ENCODE measurements at regions not wholly inside any gene's neighbourhood (a gene's known extent, or its start where the extent isn't known, plus 50 kb on each side); places are given as distances from the start of the nearest gene placed in this dataset.

GRCh38 chr22:49604732-49605302, 222.9 kb downstream of the BRD1 start:
- peaks cover 14% of the 10 kb centered on the region for H3K9me3 Mint-ChIP-seq
- no peaks in the 10 kb centered on the region for H3K4me1 Mint-ChIP-seq
- H3K27ac Mint-ChIP-seq = no peak overlapping the region
- H3K36me3 Mint-ChIP-seq = peaks cover 34% of the 10 kb centered on the region
- no peak for DNase-seq (ENCODE audit: low spot score in 2 of 2)
- no peaks in the 10 kb centered on the region for H3K27me3 Mint-ChIP-seq
- ATAC-seq (ENCODE audit: low read depth) = no peak
- H3K4me3 Mint-ChIP-seq = no peak overlapping the region

- peaks cover 14% of the 10 kb centered on the region for H3K9me3 Mint-ChIP-seq
- peaks cover 30% of the 10 kb centered on the region for H3K36me3 Mint-ChIP-seq
- no peak overlapping the region for H3K27ac Mint-ChIP-seq
- no peaks in the 10 kb centered on the region for H3K4me1 Mint-ChIP-seq
- no peak overlapping the region for H3K4me3 Mint-ChIP-seq
- no peak for ATAC-seq (ENCODE audit: low read depth)
- no peaks in the 10 kb centered on the region for H3K27me3 Mint-ChIP-seq
- DNase-seq (ENCODE audit: low spot score in 2 of 2) = no peak
Measured at GRCh38 chr22:49603016-49603415, 224.7 kb downstream of the BRD1 start.

- DNase-seq (ENCODE audit: low spot score in 2 of 2) = no peak
- H3K9me3 Mint-ChIP-seq = peaks cover 14% of the 10 kb centered on the region
- H3K27me3 Mint-ChIP-seq = no peaks in the 10 kb centered on the region
- ATAC-seq (ENCODE audit: low read depth) = no peak
- H3K36me3 Mint-ChIP-seq = peaks cover 25% of the 10 kb centered on the region
- no peaks in the 10 kb centered on the region for H3K4me1 Mint-ChIP-seq
- no peak overlapping the region for H3K27ac Mint-ChIP-seq
- no peak overlapping the region for H3K4me3 Mint-ChIP-seq
Measured at GRCh38 chr22:49602481-49602880, 225.2 kb downstream of the BRD1 start.

GRCh38 chr22:49601614-49602321, 225.9 kb downstream of the BRD1 start:
- Mint-ChIP-seq H3K9me3 (peaks cover 11% of the 10 kb centered on the region), H3K27ac (no peak overlapping the region), H3K27me3 (no peaks in the 10 kb centered on the region), H3K4me3 (no peak overlapping the region), H3K36me3 (peaks cover 21% of the 10 kb centered on the region), H3K4me1 (no peaks in the 10 kb centered on the region)
- no peak for DNase-seq (ENCODE audit: low spot score in 2 of 2)
- no peak for ATAC-seq (ENCODE audit: low read depth)

- H3K9me3 Mint-ChIP-seq = peaks cover 11% of the 10 kb centered on the region
- no peak for ATAC-seq (ENCODE audit: low read depth)
- no peak overlapping the region for H3K27ac Mint-ChIP-seq
- no peak overlapping the region for H3K4me3 Mint-ChIP-seq
- H3K4me1 Mint-ChIP-seq = no peaks in the 10 kb centered on the region
- no peak for DNase-seq (ENCODE audit: low spot score in 2 of 2)
- H3K36me3 Mint-ChIP-seq = peaks cover 21% of the 10 kb centered on the region
- H3K27me3 Mint-ChIP-seq = no peaks in the 10 kb centered on the region
Measured at GRCh38 chr22:49600891-49601431, 226.7 kb downstream of the BRD1 start.

GRCh38 chr22:49600468-49600867, 227.2 kb downstream of the BRD1 start:
- H3K27me3 Mint-ChIP-seq = no peaks in the 10 kb centered on the region
- H3K27ac Mint-ChIP-seq = no peak overlapping the region
- no peak for DNase-seq (ENCODE audit: low spot score in 2 of 2)
- H3K4me1 Mint-ChIP-seq = no peaks in the 10 kb centered on the region
- peaks cover 11% of the 10 kb centered on the region for H3K9me3 Mint-ChIP-seq
- H3K36me3 Mint-ChIP-seq = peaks cover 20% of the 10 kb centered on the region
- ATAC-seq (ENCODE audit: low read depth) = no peak
- H3K4me3 Mint-ChIP-seq = no peak overlapping the region

- no peak overlapping the region for H3K27ac Mint-ChIP-seq
- no peaks in the 10 kb centered on the region for H3K27me3 Mint-ChIP-seq
- ATAC-seq (ENCODE audit: low read depth) (no peak), DNase-seq (ENCODE audit: low spot score in 2 of 2) (no peak)
- H3K4me3 Mint-ChIP-seq = no peak overlapping the region
- H3K4me1 Mint-ChIP-seq = no peaks in the 10 kb centered on the region
- H3K9me3 Mint-ChIP-seq = peaks cover 6% of the 10 kb centered on the region
- H3K36me3 Mint-ChIP-seq = peaks cover 15% of the 10 kb centered on the region
Measured at GRCh38 chr22:49599691-49600455, 227.8 kb downstream of the BRD1 start.

- no peaks in the 10 kb centered on the region for H3K27me3 Mint-ChIP-seq
- peaks cover 1% of the 10 kb centered on the region for H3K9me3 Mint-ChIP-seq
- ATAC-seq (ENCODE audit: low read depth) (no peak), DNase-seq (ENCODE audit: low spot score in 2 of 2) (no peak)
- no peaks in the 10 kb centered on the region for H3K4me1 Mint-ChIP-seq
- H3K4me3 Mint-ChIP-seq = no peak overlapping the region
- no peak overlapping the region for H3K27ac Mint-ChIP-seq
- H3K36me3 Mint-ChIP-seq = peaks cover 10% of the 10 kb centered on the region
Measured at GRCh38 chr22:49599039-49599438, 228.6 kb downstream of the BRD1 start.

GRCh38 chr22:49598338-49598737, 229.3 kb downstream of the BRD1 start:
- Mint-ChIP-seq H3K27me3 (no peaks in the 10 kb centered on the region), H3K36me3 (peaks cover 4% of the 10 kb centered on the region), H3K9me3 (no peaks in the 10 kb centered on the region), H3K27ac (no peak overlapping the region), H3K4me3 (no peak overlapping the region), H3K4me1 (no peaks in the 10 kb centered on the region)
- ATAC-seq (ENCODE audit: low read depth) = no peak
- DNase-seq (ENCODE audit: low spot score in 2 of 2) = no peak

GRCh38 chr22:49597428-49598039, 230.1 kb downstream of the BRD1 start:
- Mint-ChIP-seq H3K4me3 (no peak overlapping the region), H3K27me3 (no peaks in the 10 kb centered on the region), H3K36me3 (peaks cover 1% of the 10 kb centered on the region), H3K9me3 (no peaks in the 10 kb centered on the region), H3K27ac (no peak overlapping the region), H3K4me1 (no peaks in the 10 kb centered on the region)
- no peak for ATAC-seq (ENCODE audit: low read depth)
- no peak for DNase-seq (ENCODE audit: low spot score in 2 of 2)

GRCh38 chr22:49595465-49596078, 232.1 kb downstream of the BRD1 start:
- Mint-ChIP-seq H3K9me3 (no peaks in the 10 kb centered on the region), H3K36me3 (peaks cover 1% of the 10 kb centered on the region), H3K27ac (no peak overlapping the region), H3K4me1 (peaks cover 3% of the 10 kb centered on the region), H3K27me3 (no peaks in the 10 kb centered on the region), H3K4me3 (no peak overlapping the region)
- DNase-seq (ENCODE audit: low spot score in 2 of 2) = no peak
- no peak for ATAC-seq (ENCODE audit: low read depth)

GRCh38 chr22:49594078-49594477, 233.6 kb downstream of the BRD1 start:
- Mint-ChIP-seq H3K36me3 (peaks cover 1% of the 10 kb centered on the region), H3K4me3 (no peak overlapping the region), H3K9me3 (no peaks in the 10 kb centered on the region), H3K27me3 (no peaks in the 10 kb centered on the region), H3K27ac (no peak overlapping the region), H3K4me1 (peaks cover 3% of the 10 kb centered on the region)
- ATAC-seq (ENCODE audit: low read depth) (no peak), DNase-seq (ENCODE audit: low spot score in 2 of 2) (no peak)

GRCh38 chr22:49593509-49593908, 234.2 kb downstream of the BRD1 start:
- Mint-ChIP-seq H3K36me3 (peaks cover 1% of the 10 kb centered on the region), H3K27me3 (no peaks in the 10 kb centered on the region), H3K9me3 (no peaks in the 10 kb centered on the region), H3K4me1 (peaks cover 3% of the 10 kb centered on the region), H3K4me3 (no peak overlapping the region), H3K27ac (no peak overlapping the region)
- ATAC-seq (ENCODE audit: low read depth) = no peak
- no peak for DNase-seq (ENCODE audit: low spot score in 2 of 2)
